BLaER1 (cell line): ENCODE measurements at regions not wholly inside any gene's neighbourhood (a gene's known extent, or its start where the extent isn't known, plus 50 kb on each side); places are given as distances from the start of the nearest gene placed in this dataset.
"Not testable (repeated sequence)": the region's sequence is repeated elsewhere in the genome, so short reads cannot be mapped to it uniquely, and the experiment has no call there.

Experiments used
- H3K27ac ChIP-seq: shearing (Covaris generic); formaldehyde crosslinking; 2 replicates; pipeline ENCODE4 v1.8.1; 2022
- H3K27me3 ChIP-seq: shearing (Covaris generic); formaldehyde crosslinking; 2 replicates; pipeline ENCODE4 v1.8.1; 2022
- H3K36me3 ChIP-seq: shearing (Covaris generic); formaldehyde crosslinking; 2 replicates; pipeline ENCODE4 v1.8.1; 2022
- H3K4me1 ChIP-seq: shearing (Covaris generic); formaldehyde crosslinking; 2 replicates; pipeline ENCODE4 v1.8.1; 2022
- H3K4me2 ChIP-seq: shearing (Covaris generic); formaldehyde crosslinking; 2 replicates; pipeline ENCODE4 v1.8.1; 2022
- H3K4me3 ChIP-seq: shearing (Covaris generic); formaldehyde crosslinking; 2 replicates; pipeline ENCODE4 v1.8.1; 2022
- H3K9ac ChIP-seq: shearing (Covaris generic); formaldehyde crosslinking; 2 replicates; pipeline ENCODE4 v1.8.1; 2022
- H3K9me3 ChIP-seq: shearing (Covaris generic); formaldehyde crosslinking; 2 replicates; pipeline ENCODE4 v1.8.1; 2022
- H4K20me1 ChIP-seq: shearing (Covaris generic); formaldehyde crosslinking; 2 replicates; pipeline ENCODE4 v1.8.1; 2022
- Cebpa-rat ChIP-seq: shearing (Covaris generic); IDR thresholded peaks from 2 replicates; pipeline ENCODE4 v1.8.1; 2022

GRCh38 chr2:8608411-8608954 lies 73.4 kb upstream of the ID2 start:
- Histone ChIP-seq H3K4me1 (peaks cover 22% of the 10 kb centered on the region), H3K9ac (no peak overlapping the region)

DNA sequence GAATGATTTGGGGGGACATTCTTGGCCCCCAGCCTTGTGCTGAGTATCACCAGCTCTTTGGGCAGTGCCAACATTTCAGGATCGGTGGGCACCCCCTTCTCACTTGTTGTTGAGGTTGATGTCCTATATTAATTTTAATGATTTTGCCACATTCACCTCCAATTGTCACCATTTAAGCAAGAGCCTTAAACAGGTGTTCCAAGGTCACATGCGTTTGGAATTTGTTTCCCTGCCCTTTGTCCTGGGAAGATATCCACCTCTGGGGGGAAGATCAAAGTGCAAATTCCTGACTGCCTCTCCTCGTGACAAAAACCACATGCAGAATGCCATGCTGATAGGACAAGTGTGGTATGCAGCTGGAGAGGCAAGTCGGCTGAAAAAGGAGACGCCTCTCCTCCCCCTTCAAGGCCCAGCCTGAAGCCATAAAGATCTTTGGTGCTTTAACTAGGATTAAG lies 72.5 kb upstream of the ID2 start:
- H3K36me3 ChIP-seq = no peaks in the 10 kb centered on the region
- no peak overlapping the region for H3K4me2 ChIP-seq
- H3K27me3 ChIP-seq = no peaks in the 10 kb centered on the region
- peaks cover 18% of the 10 kb centered on the region for H3K9me3 ChIP-seq
- H3K27ac ChIP-seq = no peak overlapping the region
- no peak overlapping the region for H3K9ac ChIP-seq
- no peaks in the 10 kb centered on the region for H4K20me1 ChIP-seq
- H3K4me1 ChIP-seq = peaks cover 22% of the 10 kb centered on the region
- no peak for TF ChIP-seq Cebpa-rat
- no peak overlapping the region for H3K4me3 ChIP-seq

More at GRCh38 chr2:8608411-8608954, 73.4 kb upstream of the ID2 start:
- Histone ChIP-seq H3K36me3 (no peaks in the 10 kb centered on the region), H3K27ac (no peak overlapping the region), H3K9me3 (peaks cover 18% of the 10 kb centered on the region), H3K4me3 (no peak overlapping the region), H3K4me2 (peak overlapping the region; percentile 22), H3K27me3 (no peaks in the 10 kb centered on the region), H4K20me1 (no peaks in the 10 kb centered on the region)
- no peak for TF ChIP-seq Cebpa-rat

- not testable (repeated sequence) for H3K36me3 ChIP-seq, H3K27ac ChIP-seq, H3K4me3 ChIP-seq, H4K20me1 ChIP-seq, H3K4me2 ChIP-seq, H3K27me3 ChIP-seq, H3K9ac ChIP-seq
- peaks cover 22% of the 10 kb centered on the region for H3K4me1 ChIP-seq
- H3K9me3 ChIP-seq = peaks cover 18% of the 10 kb centered on the region
Observed at GRCh38 chr2:8610775-8611174, 71.1 kb upstream of the ID2 start.

- Histone ChIP-seq H3K4me2 (peak overlapping the region; percentile 14; the same call in 1 of the 2 replicates), H3K27ac (no peak overlapping the region), H3K36me3 (no peaks in the 10 kb centered on the region), H4K20me1 (no peaks in the 10 kb centered on the region), H3K4me1 (peaks cover 22% of the 10 kb centered on the region), H3K4me3 (no peak overlapping the region), H3K9ac (no peak overlapping the region), H3K9me3 (peaks cover 18% of the 10 kb centered on the region), H3K27me3 (no peaks in the 10 kb centered on the region)
- no peak for TF ChIP-seq Cebpa-rat
Observed at GRCh38 chr2:8611246-8611645, 70.6 kb upstream of the ID2 start.

DNA sequence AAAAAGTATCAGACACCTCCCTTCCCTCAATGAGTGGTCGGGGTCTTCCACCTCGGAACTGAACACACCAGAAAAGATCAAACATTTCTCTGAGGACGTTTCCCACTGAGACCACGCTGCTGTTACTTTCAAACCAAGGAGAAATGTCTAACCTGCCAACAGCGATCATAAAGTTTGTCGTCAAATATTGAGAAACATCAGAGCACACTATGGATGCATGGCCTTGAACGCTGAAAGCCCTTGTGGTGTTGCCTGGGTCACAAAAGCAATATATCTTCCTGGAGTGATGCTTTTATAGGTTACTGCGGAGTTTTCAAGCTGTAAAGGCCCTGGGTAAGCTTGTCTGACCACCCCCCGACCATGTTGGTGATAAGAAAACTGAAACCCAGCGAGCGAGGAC lies 70.2 kb upstream of the ID2 start:
- H3K9ac ChIP-seq = no peak overlapping the region
- no peaks in the 10 kb centered on the region for H3K27me3 ChIP-seq
- peaks cover 22% of the 10 kb centered on the region for H3K4me1 ChIP-seq
- H3K4me3 ChIP-seq = no peak overlapping the region
- H3K36me3 ChIP-seq = no peaks in the 10 kb centered on the region
- no peak overlapping the region for H3K27ac ChIP-seq
- H3K9me3 ChIP-seq = peaks cover 18% of the 10 kb centered on the region
- H3K4me2 ChIP-seq = 0 out of 2 replicates have a peak overlapping the region, but pooled peaks have one; percentile 14
- TF ChIP-seq Cebpa-rat = no peak
- H4K20me1 ChIP-seq = no peaks in the 10 kb centered on the region

DNA sequence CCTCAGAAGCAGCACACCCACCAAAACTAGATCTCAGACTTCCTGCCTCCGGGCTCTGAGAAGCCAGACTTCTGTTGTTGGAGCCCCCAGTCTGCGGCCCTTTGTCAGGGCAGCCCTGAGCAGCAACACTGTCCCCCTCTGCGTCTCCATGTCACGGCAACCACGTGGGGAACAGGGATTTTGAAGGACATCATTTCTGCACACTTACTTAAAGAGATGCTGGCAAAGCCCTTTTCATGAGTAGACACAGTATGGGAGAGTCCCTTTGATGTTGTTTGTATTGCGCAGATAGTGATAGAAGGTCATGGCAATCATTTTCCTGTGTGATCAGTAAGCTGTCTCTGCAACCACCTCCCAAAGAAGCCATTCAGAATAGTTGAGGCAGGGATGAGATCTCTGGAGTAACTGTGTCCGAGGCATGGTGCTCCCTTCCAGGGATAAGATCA lies 69.1 kb upstream of the ID2 start:
- H3K27ac ChIP-seq = no peak overlapping the region
- H3K4me3 ChIP-seq = no peak overlapping the region
- H3K9me3 ChIP-seq = peaks cover 18% of the 10 kb centered on the region
- no peaks in the 10 kb centered on the region for H4K20me1 ChIP-seq
- H3K27me3 ChIP-seq = no peaks in the 10 kb centered on the region
- H3K4me2 ChIP-seq = no peak overlapping the region
- TF ChIP-seq Cebpa-rat = no peak
- H3K4me1 ChIP-seq = peaks cover 22% of the 10 kb centered on the region
- H3K36me3 ChIP-seq = no peaks in the 10 kb centered on the region
- no peak overlapping the region for H3K9ac ChIP-seq

GRCh38 chr2:8613207-8613999 lies 68.5 kb upstream of the ID2 start:
- H3K27me3 ChIP-seq, H3K36me3 ChIP-seq: not testable (repeated sequence)

DNA sequence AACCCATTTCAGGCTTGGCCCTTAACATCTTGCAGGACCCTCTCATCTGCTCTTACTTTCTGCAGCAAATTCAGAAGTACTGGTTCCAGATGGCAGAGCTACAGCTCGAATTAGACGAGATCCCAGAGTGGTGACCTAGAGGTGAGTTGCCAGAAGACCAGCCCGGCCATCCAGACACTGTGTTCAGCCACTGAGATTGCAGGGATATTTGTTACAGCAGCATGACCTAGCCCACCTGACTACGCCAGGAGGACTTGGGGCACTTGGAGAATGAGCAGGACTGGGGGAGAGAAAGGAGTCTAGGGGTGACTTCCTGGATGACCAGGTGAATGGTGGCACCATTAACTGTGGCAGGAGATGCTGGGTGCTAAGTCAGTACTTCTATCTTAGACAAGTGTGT lies 67.2 kb upstream of the ID2 start:
- no peak overlapping the region for H3K27ac ChIP-seq
- no peaks in the 10 kb centered on the region for H3K27me3 ChIP-seq
- peaks cover 18% of the 10 kb centered on the region for H3K9me3 ChIP-seq
- H3K36me3 ChIP-seq = no peaks in the 10 kb centered on the region
- no peak overlapping the region for H3K4me2 ChIP-seq
- no peak overlapping the region for H3K9ac ChIP-seq
- no peaks in the 10 kb centered on the region for H4K20me1 ChIP-seq
- H3K4me1 ChIP-seq = peaks cover 8% of the 10 kb centered on the region; the same call in 1 of the 2 replicates
- H3K4me3 ChIP-seq = no peak overlapping the region
- no peak for TF ChIP-seq Cebpa-rat

More at GRCh38 chr2:8613207-8613999, 68.5 kb upstream of the ID2 start:
- not testable (repeated sequence) for H3K9ac ChIP-seq, H3K4me2 ChIP-seq, H3K27ac ChIP-seq, H3K4me3 ChIP-seq, H4K20me1 ChIP-seq
- peaks cover 18% of the 10 kb centered on the region for H3K9me3 ChIP-seq
- peaks cover 15% of the 10 kb centered on the region for H3K4me1 ChIP-seq

DNA sequence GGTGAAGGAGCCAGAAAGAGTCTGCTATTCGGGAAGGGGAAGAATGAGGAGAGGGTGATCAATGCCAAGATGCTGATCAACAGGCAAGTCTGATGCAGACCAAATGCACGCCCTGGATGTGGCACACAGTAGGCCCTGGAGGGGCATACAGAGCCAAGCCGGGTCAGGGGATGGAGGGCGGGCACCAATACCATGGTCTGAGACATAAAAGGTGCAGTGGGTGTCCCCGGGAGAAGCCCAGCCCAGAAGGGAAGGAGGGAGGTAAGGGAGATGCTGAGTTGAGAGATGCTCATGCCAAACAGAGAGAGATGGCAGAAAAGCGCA lies 66.6 kb upstream of the ID2 start:
- Histone ChIP-seq H3K27ac (no peak overlapping the region), H4K20me1 (no peaks in the 10 kb centered on the region), H3K27me3 (no peaks in the 10 kb centered on the region), H3K9me3 (peaks cover 12% of the 10 kb centered on the region), H3K4me3 (no peak overlapping the region), H3K4me1 (peaks cover 8% of the 10 kb centered on the region; the same call in 1 of the 2 replicates), H3K4me2 (no peak overlapping the region), H3K36me3 (no peaks in the 10 kb centered on the region), H3K9ac (no peak overlapping the region)
- no peak for TF ChIP-seq Cebpa-rat

DNA sequence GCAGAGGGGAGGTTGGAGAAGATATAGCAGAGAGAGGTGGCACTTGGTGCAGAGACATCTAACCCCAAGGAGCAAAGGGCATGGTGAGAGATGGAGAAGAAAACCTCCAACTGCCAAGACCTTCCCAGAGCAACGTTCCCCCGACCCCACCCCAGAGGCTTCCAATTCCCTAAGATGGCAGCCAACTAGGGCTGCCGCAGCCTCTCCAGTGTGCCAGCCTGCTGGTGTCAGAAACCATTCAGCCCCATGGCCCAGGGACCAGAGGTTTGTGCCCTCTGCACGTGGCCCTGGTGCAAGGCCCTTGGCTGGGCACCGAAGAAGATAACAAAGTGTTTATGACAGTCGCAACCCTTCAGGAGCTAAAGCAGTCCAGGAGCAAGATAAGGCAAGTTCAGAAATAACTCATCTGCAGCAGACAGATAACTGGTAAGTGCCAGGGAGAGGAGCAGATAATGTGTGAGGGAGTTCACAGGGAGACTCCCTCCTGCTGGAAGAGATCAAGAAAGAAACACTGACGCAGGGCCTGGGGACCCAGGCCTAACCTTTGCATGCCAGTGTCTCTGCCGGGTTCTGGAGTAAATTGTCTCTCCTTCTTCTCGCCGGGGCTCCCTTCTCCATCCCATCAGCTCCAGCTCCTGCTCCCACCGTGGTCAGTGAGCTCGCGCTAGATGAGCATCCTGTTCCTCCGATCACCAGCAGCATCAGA lies 66.1 kb upstream of the ID2 start:
- no peak for TF ChIP-seq Cebpa-rat
- H3K4me2 ChIP-seq = no peak overlapping the region

More for the DNA sequence above, 66.1 kb upstream of the ID2 start:
- Histone ChIP-seq H3K4me3 (no peak overlapping the region), H3K27ac (no peak overlapping the region), H3K4me1 (peaks cover 8% of the 10 kb centered on the region; the same call in 1 of the 2 replicates), H4K20me1 (no peaks in the 10 kb centered on the region), H3K27me3 (no peaks in the 10 kb centered on the region), H3K36me3 (no peaks in the 10 kb centered on the region), H3K9me3 (peaks cover 7% of the 10 kb centered on the region), H3K9ac (no peak overlapping the region)
